ENCODE measurements at regions not wholly inside any gene's neighbourhood (a gene's known extent, or its start where the extent isn't known, plus 50 kb on each side); places are given as distances from the start of the nearest gene placed in this dataset.

DNA sequence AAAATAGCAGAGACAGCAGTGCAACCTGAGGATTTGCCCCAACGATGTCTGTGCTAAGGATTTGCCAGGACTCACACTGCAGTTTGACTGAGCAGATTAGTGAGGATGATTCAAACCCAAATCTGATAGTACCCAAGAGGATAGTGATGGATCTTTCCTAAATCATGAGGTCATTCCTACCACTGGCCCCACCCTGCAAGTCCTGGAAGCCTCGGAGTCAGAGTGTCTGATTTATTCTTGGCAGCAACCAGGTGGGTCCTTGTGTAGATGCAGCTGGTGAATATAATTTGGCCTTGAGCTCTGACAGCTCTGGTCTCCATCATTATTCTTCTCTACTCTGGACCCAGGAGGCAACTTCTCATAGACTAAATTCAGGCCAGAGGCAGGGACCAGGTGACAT is 179.3 kb upstream of the RAG2 start:
- no peak for TF ChIP-seq POLR2AphosphoS5 (IDR thresholded peaks at IDR 0.05; ENCODE audit: low read depth, low read length)
- no peak for TF ChIP-seq POLR2A (IDR thresholded peaks at IDR 0.05; ENCODE audit: low read depth, low read length)
- no peak for TF ChIP-seq TAF1 (IDR thresholded peaks at IDR 0.05; ENCODE audit: borderline replicate concordance, low read depth, low read length)
